Neural progenitor cell (in vitro differentiated cells): ENCODE measurements at regions not wholly inside any gene's neighbourhood (a gene's known extent, or its start where the extent isn't known, plus 50 kb on each side); places are given as distances from the start of the nearest gene placed in this dataset.

Experiments
- EZH2 ChIP-seq: fragments of 200-600 bp; sonication (generic); IDR thresholded peaks from 2 replicates; pipeline ENCODE4 v1.6.1; 2017; ENCODE audit warnings: antibody characterized with exemption, mild to moderate bottlenecking, moderate library complexity
- TF ChIP-seq, protein P1 (sequence below): fragments of 200-600 bp; sonication (generic); IDR thresholded peaks from 2 replicates; pipeline ENCODE4 v1.5.1; 2017; ENCODE audit warnings: antibody characterized with exemption, mild to moderate bottlenecking

DNA sequence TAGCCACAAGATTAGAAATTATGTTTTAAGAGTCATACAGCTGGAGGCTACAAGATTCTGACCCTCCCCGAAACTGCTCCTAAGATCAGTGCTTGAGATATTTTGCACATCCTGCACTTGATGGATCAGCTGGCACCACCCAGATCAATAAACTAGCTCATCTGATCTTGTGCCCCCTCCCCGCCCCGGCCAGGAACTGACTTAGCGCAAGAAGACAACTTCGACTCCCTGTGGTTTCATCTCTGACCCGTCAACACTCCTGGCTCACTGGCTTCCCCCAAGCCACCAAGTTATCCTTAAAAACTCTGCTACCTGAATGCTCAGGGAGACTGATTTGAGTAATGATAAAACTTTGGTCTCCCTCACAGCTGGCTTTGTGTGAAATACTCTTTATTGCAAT is 73.5 kb upstream of the NPSR1 start:
- TF ChIP-seq, protein P1, sequence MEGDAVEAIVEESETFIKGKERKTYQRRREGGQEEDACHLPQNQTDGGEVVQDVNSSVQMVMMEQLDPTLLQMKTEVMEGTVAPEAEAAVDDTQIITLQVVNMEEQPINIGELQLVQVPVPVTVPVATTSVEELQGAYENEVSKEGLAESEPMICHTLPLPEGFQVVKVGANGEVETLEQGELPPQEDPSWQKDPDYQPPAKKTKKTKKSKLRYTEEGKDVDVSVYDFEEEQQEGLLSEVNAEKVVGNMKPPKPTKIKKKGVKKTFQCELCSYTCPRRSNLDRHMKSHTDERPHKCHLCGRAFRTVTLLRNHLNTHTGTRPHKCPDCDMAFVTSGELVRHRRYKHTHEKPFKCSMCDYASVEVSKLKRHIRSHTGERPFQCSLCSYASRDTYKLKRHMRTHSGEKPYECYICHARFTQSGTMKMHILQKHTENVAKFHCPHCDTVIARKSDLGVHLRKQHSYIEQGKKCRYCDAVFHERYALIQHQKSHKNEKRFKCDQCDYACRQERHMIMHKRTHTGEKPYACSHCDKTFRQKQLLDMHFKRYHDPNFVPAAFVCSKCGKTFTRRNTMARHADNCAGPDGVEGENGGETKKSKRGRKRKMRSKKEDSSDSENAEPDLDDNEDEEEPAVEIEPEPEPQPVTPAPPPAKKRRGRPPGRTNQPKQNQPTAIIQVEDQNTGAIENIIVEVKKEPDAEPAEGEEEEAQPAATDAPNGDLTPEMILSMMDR: no peak
- no peak for TF ChIP-seq EZH2
